Stimulated activated CD4-positive, alpha-beta T cell treated with anti-CD3 and anti-CD28 coated beads, Interleukin-15, amount 100 ng/mL, for 48 hours (primary cell): ENCODE measurements at regions not wholly inside any gene's neighbourhood (a gene's known extent, or its start where the extent isn't known, plus 50 kb on each side); places are given as distances from the start of the nearest gene placed in this dataset.

Experiments used
- DNase-seq, 2 donors: peaks; one replicate each; pipeline ENCODE4 v3.0.0-alpha.2; 2020; ENCODE audit warnings: low read depth in 2 of 2

DNA sequence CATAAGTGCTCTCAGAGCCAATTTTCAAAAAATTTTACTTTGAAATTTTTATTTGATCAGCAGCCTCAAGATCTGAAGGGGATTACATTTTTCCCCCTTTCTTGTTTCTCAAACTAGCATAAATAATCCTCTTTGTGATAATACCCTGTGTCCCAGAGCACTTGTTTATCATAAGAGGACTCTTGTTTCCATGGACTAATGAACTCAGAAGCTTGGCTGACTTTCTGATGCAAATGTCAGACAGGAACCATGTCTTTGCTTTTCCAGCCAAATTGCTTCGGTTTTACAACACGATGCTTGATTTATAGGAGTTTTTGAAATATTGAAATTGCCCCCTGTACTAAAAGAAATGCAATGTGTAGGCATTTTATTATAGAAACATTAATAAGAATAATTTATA, 859.3 kb upstream of the LCORL start:
- no peak for DNase-seq

DNA sequence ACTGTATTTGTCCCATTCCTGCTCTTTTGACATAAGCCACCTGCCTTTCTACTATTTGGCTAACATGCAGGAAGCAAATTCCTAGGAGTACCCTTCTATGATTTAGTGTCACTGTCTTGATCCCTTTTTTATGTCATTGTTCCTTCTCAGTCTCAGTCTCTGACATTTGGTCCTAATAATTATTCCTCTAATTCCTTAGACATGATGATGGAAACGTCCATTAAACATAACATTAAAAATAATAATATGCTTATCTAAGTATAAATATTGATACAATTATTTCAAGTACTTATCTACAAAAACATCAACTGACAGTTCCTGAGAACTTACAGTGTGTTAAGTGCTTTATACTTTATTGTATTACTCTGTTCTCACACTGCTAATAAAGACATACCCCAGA, 857.0 kb upstream of the LCORL start:
- DNase-seq, result no peak

DNA sequence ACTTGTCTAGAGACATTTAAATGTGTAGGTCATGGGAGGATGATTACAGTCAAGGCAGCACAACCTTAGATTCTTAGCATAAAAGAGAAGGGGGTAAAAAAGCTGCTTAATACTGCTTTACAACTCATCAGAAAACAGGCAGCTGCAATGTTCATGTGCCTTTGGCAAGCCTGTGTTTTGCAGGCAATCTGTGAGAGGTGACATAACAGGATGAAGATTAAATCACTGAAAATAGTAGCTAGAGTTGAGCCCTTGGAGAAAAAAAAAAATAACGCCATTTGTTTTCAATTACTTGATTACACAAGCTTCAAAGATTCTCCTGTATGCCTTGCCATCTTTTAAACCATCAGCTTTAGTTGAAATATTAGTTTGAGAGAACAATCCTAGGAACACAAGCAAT, 847.6 kb upstream of the LCORL start:
- no peak for DNase-seq

DNA sequence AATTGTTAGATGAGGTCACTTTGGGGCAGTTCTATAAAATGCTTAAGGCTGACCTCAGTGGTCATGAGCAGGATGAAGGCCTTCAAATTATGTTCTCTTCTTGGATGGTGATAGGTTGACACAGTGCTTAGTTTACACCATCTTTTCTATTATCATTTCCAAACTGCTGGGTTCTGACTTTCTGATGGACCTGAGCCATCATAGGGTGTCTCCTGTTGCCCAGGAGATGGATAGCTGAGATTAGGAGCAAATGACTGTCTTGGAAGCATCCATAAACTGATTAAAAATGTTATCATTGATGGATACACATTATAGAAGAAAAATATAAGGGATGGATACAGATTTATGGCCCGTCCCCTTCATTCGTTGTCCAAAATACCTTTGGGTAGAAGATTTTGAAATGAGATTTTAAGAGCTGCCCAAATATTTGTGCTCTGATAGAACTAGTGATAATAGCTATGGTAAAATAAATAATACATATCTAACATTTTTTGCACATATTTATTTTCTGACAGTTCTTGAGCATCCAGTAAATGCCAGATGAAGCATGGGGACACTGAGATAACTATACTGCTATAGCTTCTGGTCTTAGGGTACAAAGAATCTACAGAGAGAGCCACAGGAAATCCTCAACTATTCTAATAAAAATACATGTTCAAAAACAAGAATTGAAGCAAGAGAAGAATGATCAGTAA, 839.4 kb upstream of the LCORL start:
- DNase-seq, result no peak

DNA sequence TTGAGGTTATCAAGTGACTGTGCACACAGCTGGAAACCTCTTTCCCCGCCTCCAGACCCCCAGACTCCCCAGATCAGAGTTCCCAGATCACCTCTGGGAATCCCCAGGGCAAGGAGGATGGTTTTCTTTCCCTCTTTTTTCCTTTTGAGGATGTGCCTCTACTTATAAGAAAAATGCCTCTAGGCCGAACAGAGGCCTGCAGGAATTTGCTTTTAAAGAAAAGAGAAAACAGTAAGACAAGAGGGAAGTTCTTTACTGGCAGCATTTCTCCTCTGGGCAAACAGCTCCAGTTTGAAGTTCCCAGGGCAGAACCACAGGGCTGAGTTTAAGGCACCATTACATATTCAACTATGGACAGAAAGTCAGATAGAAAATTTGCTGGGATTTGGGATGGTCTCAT, 837.9 kb upstream of the LCORL start:
- no peak for DNase-seq

DNA sequence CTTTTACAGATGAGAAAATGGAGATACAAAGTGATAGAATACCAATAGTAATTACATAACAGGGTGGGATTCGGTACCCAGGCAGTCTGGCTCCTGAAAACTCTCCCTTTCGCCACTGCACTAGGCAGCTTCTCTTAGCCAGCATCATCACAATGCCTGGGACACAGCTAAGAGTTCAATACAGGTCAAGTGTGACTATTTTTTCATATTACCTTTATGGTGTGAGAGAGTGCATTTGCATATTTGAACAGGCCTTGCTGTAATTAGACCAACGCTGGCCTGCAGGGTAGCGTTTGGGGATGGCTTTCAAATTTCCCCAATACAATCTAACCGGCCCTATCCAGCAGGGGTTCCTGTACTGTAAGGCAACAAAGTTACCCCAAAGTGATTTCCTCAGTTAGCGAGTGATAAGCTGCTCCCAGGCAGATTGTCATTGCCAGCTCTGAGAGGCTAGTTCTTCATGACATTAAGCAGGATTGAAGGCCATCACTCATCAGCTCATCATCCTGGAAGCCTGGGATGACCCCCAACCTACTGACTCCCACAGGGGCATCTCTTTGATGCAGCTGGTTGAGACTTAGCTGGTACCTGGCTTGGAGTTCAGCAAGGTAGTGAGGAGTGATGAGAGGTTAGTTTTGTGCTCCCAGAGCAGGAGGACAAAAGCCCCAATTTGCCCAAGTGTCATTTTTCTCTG, 836.8 kb upstream of the LCORL start:
- DNase-seq, result no peak

DNA sequence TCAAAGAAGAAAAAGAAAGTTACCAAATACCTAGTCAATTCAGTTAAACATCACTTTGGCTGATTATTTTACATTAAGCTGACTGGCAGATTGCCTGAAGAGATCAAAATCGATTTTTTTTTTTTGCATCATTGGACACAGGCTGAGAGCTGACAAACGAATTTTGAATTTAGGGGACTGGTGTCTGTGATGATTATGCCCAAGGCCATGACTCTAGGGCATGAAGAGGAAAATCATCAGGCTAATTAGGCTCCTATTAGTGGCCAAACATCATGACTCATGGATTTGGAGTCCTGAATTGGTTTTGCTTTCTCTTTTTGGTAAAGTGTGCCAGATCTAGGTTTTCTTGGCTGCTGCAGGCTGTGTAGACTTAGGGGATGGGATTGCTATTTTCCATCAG, 829.3 kb upstream of the LCORL start:
- no peak for DNase-seq

DNA sequence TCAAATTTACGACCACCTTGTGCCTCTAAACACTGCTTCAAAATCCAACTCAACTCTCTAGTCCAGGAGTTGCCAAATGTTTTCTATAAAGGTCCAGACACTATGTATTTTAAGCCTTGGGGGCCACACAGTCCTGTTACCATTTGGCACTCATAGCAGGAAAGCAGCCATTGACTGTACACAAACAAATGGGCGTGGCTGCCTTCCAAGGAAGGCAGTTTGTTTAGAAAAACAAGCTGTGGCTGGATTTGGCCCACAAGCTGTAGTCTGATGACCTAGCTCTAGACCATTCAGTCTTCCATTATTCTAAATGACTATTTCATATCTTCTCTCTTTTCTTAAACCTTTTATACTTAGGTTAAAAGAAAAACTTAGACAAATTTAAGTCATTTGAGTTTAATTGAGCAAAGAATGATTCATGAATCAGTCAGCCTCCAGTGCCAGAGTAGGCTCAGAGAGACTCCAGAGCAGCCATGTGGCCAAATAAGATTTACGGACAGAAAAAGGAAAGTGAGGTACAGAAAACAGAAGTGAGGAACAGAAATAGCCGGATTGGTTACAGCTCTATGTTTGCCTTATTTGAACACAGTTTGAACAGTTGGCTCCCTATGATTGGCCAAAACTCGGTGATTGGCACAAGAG, 825.8 kb upstream of the LCORL start:
- no peak for DNase-seq

DNA sequence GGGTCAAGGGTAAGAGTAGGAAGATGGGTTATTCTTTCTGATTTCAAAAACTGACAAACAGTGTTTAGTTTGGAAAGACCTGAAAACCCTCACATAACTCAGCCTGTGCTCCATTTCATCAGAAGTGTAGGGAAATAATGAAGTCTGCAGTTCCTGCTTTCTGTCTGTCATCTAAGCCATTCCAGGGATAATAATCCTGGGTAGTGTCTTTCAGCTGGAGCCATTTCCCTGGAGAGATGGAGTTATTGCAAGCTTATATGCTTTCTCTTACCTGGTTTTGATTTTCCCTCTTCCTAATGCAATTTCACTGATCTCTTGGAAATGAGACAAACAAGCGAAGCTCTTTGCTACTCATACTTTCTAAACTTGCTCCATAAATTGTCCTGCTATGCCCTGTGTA, 824.8 kb upstream of the LCORL start:
- no peak for DNase-seq

DNA sequence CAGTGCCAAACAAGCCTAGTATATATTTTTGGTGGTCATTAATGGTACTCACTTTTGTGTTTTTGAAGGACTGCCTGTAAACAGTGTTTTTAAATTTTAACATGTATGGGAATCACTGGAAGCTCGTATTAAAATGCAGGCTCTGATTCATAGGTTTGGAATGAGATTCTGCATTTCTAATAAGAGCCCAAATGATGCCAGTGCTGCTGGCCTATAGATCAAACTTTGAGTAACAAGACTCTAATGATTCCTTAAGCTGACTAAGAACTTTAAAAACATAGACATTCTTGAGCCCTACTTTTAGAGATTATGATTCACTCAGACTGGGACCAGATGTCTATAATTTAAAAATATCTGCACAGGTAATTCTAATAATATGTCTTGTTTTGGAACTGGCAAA, 823.2 kb upstream of the LCORL start:
- DNase-seq, result no peak

DNA sequence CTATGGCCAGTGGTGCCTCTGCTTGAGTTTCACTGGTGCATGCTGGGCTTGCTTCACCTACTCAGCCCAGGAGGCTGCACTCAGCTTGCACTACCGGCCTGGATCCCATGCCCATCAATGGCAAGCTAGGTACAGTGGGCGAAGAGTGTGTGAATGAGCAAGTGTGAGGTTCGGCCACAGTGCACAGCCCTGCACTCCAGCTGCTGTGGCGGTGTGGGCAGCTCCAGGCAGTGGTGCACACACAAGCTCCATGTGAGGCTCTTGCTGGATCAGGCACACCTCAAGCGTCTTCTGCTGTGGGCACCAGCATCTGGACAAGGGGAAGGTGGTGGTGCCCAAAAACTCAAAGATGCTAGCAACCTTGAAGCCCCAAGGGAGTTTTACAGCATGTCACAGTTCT, 820.9 kb upstream of the LCORL start:
- DNase-seq, result no peak

DNA sequence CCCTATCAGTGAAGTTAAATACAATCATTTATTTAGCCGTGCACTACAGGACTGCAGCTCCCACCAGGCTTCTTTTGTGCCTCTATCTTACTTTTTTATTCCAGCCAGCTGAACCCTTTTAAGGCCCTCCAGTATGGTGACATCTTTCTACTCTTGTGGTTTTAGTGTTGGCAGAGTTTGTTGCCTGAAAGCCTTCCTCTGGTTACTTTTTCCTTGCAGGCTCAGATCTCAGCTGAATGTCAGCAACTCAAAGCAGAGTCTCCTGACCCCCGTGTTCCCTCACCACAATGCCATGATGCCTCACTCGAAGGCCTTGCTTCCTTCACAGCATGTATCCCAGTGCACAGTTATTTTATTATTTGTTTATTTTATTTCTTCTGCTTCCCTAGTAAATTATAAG, 818.9 kb upstream of the LCORL start:
- DNase-seq, result no peak

DNA sequence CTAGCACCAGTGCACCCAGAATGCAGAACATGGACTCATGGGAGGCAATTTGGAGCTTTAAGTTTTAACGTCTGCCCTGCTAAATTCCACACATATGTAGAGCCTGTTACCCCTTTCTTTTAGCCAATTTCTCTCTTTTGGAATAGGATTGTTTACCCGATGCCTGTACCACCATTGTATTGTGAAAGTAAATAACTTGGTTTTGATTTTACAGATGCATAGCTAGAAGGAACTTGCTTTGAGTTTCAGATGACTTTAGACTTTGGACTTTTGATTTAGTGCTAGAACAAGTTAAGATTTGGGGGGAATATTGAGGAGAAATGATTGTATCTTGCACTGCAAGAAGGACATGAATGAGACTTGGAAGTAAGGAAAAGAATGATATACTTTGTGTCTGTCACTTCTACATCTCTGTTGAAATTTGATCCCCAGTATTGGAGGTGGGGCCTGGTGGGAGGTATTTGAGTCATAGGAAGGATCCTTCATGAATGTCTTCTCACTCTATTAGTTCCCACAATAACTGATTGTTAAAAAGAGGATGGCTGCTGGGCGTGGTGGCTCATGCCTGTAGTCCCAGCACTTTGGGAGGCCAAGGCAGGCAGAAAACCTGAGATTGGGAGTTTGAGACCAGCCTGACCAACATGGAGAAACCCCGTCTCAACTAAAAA, 794.8 kb upstream of the LCORL start:
- no peak for DNase-seq

DNA sequence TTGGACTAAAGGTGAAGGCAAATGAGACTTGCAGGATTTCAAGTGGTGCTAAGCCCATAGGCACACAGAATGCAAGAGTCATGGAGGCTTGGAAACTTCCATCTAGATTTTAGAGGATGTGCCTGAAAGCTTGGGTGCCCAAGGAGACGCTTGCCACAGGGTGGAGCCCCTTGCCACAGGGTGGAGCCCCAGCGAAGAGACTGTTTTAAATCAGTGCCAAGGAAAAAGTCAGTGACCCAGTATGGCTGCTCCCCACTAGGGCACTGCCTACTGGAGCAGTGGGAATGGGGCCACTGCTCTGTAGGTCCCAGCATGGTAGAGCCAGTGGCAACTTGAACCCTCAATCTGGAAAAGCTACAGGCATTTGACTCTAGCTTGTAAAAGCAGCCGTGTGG, 794.2 kb upstream of the LCORL start:
- DNase-seq, result no peak

DNA sequence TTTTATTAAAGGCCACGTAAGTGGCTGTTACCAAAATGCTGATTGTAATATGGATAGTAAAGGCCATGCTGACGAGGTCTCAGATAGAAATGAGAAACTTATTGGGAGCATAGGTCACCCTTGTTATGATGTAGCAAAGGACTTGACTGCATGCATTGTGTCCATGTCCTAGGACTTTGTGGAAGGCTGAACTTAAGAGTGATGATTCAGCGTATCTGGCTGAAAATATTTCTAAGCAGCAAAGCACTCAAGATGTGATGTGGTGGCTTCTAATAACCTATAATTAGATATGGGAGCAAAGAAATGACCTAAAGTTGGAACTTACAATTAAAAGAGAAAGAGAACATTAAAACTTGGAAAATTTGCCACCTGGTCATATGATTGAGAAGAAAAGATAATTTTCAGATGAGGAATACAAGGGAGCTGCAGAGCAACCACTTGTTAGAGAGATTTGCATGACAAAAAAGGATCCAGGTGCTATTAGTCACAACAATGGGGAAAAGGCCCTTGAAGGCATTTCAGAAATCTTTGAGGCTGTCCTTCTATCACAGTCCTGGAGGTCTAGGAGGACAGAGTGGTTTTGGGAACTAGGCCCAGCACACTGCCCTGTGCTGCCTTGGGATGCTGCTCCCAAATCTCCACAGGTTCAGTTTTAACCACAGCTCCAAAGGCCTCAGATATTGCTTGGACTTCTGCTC, 793.7 kb upstream of the LCORL start:
- no peak for DNase-seq

DNA sequence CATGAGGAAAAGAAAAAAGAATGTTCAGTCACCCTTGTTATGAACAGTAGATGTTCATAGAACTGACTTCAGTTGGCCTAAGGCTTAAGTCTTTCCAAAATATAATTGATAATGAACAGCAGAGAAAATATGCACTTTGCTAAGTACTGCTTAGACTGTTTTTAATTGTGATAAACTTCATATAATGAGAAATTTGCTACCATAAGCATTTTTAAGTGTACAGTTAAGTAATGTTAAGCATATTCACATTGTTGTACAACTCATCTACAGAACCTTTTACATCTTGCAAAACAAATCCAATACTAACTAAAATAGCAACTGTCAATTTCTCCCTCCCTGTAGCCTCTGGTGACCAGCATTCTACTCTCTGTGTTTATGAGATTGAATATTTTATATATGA, 792.2 kb upstream of the LCORL start:
- no peak for DNase-seq

DNA sequence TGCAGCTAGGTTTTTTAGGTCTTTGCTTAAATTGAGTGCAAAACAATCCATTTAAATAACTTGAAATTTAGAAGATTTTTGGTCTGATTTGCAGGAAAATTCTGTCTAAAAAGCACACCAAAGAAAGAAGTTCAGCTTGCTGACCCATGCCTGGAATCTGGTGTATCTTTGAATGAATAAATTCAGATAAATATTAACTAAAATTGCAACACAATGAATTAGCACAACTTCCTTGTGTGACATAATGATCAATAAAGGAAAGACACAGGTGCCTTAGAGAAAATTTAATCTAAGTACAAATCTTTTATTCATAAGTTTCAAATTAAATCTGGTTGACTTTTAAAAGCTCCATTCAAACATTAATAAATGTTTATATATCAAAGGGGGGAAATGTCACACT, 791.5 kb upstream of the LCORL start:
- DNase-seq, result no peak

DNA sequence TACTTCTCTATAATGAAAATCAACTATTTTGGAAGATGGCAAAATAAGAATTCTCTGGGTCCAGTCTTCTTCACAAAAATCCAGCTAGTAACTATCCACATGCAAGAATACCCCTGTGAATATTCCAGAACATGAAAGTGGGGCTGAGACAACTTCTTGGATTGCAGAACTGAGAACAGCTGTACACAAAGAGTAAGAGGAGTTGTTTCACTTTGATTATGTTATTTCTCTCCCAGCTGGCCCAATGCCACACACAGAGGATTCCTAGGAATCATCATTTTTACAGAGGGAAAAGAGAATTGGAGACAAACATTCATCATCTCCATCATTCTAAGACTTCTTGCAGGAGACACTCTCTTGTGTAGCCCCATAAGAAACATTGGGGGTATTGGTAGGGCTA, 782.2 kb upstream of the LCORL start:
- no peak for DNase-seq

DNA sequence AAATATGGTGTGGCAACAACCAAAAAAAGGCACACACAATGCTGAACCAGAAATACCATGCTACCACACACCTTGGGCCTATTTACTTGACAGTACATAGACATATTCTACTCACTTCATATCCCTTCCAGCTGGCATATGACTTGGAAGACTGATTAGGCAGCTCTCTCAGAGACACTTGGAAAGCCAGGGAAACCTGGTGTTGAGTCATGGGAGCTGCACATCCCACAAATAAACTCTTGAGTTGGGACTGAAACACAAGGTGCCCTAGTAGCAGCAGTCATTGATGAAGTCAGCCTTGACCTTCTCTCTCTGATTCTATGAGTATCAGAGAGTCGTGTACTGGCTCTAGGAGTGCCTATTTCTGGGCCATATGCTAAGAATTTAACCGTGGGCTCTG, 776.6 kb upstream of the LCORL start:
- no peak for DNase-seq

DNA sequence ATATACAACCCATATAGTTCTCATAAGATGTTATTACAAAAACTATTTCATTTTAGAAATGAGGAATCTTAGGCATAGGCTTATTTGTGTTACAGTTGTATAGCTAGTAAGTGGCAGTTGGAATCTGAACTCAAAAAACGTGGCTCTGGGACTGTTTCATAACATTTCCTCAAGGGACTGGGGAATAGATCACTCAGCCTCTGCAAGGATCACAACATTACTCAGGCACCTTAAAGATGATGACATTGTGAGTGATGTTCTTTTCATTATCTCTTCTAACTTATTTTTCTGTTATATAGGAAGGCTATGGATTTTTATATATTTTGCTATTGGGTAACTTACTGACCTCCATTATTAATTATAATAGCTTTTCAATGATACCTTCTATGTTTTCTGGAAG, 774.2 kb upstream of the LCORL start:
- no peak for DNase-seq

DNA sequence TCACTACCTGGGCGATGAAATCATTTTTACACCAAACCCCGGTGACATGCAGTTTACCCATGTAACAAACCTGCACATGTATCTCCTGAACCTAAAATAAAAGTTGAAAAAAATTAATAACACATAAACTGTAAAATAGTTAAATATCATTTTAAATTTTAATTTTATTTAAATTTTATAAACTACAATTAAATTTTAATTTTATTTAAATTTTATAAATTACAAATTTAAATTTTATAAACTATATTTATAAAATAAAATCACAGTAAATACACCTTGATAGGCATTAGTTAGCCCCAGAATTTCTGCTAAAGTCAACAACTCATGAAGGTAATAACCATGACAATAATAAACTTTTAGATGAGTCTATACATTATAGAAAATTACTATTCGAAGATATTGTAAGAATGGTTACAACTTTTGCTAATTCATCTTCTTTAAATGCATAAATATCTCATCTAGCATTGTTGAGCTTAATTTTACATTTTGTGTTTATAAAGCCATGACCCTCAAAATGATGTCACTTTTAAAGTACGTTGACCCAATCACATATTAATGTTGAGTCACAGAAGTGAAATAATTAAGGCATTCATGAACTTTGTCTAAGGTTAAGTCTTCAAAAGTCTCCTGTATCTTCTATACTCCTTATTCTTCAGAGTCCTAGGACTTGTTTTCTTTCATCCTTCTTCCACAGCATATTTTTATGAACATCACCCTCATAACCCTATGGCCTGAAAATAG, 755.8 kb upstream of the LCORL start:
- no peak for DNase-seq

DNA sequence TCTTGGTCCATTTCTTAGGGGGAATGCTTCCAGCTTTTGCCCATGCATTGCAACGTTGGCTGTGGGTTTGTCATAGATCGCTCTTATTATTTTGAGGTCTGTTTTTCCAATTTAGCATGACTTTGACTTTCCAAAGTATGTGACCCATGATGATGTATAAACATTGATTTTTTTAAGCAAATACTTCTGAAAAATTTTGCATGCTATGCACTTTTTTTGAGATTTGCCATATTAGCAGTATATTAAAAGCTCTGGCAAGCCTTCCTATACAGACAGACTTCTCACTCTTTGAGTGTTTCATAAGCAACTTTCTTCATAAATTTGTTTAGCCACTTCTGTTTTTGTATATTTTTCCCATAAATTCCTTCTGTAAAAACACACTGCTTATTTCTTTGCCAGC, 746.4 kb upstream of the LCORL start:
- no peak for DNase-seq
